H9 (cell line): ENCODE measurements at regions not wholly inside any gene's neighbourhood (a gene's known extent, or its start where the extent isn't known, plus 50 kb on each side); places are given as distances from the start of the nearest gene placed in this dataset.

Experiments used
- DNase-seq: peaks from one replicate; pipeline ENCODE4 v3.0.0-alpha.2; 2017
- H2AFZ ChIP-seq: one replicate; pipeline ENCODE4 v1.6.1; 2013; ENCODE audit warnings: mild to moderate bottlenecking, low read length, control low read depth, moderate library complexity
- H2AK5ac ChIP-seq: 2 replicates; pipeline ENCODE4 v1.6.1; 2013; ENCODE audit warnings: low read length, control low read depth, mixed read lengths; ENCODE audit not compliant: insufficient read length
- H2BK120ac ChIP-seq: one replicate; pipeline ENCODE4 v1.6.1; 2013; ENCODE audit warnings: low read depth, mild to moderate bottlenecking, low read length, control low read depth, inconsistent platforms; ENCODE audit not compliant: poor library complexity, severe bottlenecking
- H2BK12ac ChIP-seq: 2 replicates; pipeline ENCODE4 v1.6.1; 2013; ENCODE audit warnings: low read length, control low read depth, mixed read lengths, low read depth; ENCODE audit not compliant: insufficient read length
- H2BK15ac ChIP-seq: 2 replicates; pipeline ENCODE4 v1.6.1; 2013; ENCODE audit warnings: low read depth, low read length, control low read depth
- H2BK20ac ChIP-seq: one replicate; pipeline ENCODE4 v1.6.1; 2013; ENCODE audit warnings: low read depth, mild to moderate bottlenecking, low read length, control low read depth, inconsistent platforms; ENCODE audit not compliant: poor library complexity, severe bottlenecking
- H2BK5ac ChIP-seq: 2 replicates; pipeline ENCODE4 v1.6.1; 2013; ENCODE audit warnings: low read length, control low read depth, mixed read lengths; ENCODE audit not compliant: insufficient read length
- H3K14ac ChIP-seq: 2 replicates; pipeline ENCODE4 v1.6.1; 2013; ENCODE audit warnings: low read length, control low read depth; ENCODE audit not compliant: insufficient read depth
- H3K18ac ChIP-seq: 2 replicates; pipeline ENCODE4 v1.6.1; 2013; ENCODE audit warnings: low read depth, mild to moderate bottlenecking, mixed read lengths, low read length, control low read depth; ENCODE audit not compliant: insufficient read length
- H3K23ac ChIP-seq: 2 replicates; pipeline ENCODE4 v1.6.1; 2013; ENCODE audit warnings: low read length, control low read depth, mixed read lengths, low read depth; ENCODE audit not compliant: insufficient read length
- H3K23me2 ChIP-seq: 2 replicates; pipeline ENCODE4 v1.6.1; 2013; ENCODE audit warnings: low read depth, mild to moderate bottlenecking, mixed read lengths, low read length, control low read depth; ENCODE audit not compliant: insufficient read length, poor library complexity, severe bottlenecking
- H3K27ac ChIP-seq: 2 replicates; pipeline ENCODE4 v1.5.1; 2013; ENCODE audit warnings: low read length, control low read depth, mixed read lengths, low read depth; ENCODE audit not compliant: insufficient read length
- H3K27me3 ChIP-seq: 2 replicates; pipeline ENCODE4 v1.6.1; 2013; ENCODE audit warnings: low read length, control low read depth, inconsistent platforms; ENCODE audit not compliant: insufficient read depth
- H3K4ac ChIP-seq: 2 replicates; pipeline ENCODE4 v1.6.1; 2013; ENCODE audit warnings: low read depth, mild to moderate bottlenecking, control low read depth, inconsistent platforms, low read length, moderate library complexity
- H3K4me1 ChIP-seq: 2 replicates; pipeline ENCODE4 v1.6.1; 2013; ENCODE audit warnings: low read length, control low read depth, inconsistent platforms; ENCODE audit not compliant: insufficient read depth
- H3K4me2 ChIP-seq: 2 replicates; pipeline ENCODE4 v1.6.1; 2013; ENCODE audit warnings: low read length, control low read depth, mixed read lengths; ENCODE audit not compliant: insufficient read length, insufficient read depth
- H3K56ac ChIP-seq: 2 replicates; pipeline ENCODE4 v1.6.1; 2013; ENCODE audit warnings: low read depth, mild to moderate bottlenecking, mixed read lengths, low read length, control low read depth; ENCODE audit not compliant: insufficient read length
- H3K79me1 ChIP-seq: 2 replicates; pipeline ENCODE4 v1.6.1; 2013; ENCODE audit warnings: low read depth, mild to moderate bottlenecking, moderate library complexity, low read length, control low read depth, inconsistent platforms; ENCODE audit not compliant: insufficient read depth, poor library complexity, severe bottlenecking
- H3K79me2 ChIP-seq: 2 replicates; pipeline ENCODE4 v1.6.1; 2013; ENCODE audit warnings: low read length, control low read depth, inconsistent platforms; ENCODE audit not compliant: insufficient read depth
- H3K9ac ChIP-seq: 2 replicates; pipeline ENCODE4 v1.6.1; 2013; ENCODE audit warnings: low read length, control low read depth, mixed read lengths; ENCODE audit not compliant: insufficient read length; ENCODE audit errors: extremely low read depth
- H3K9me3 ChIP-seq: one replicate; pipeline ENCODE4 v1.6.1; 2013; ENCODE audit warnings: low read depth, low read length, inconsistent platforms; ENCODE audit not compliant: control insufficient read depth
- H3T11ph ChIP-seq: one replicate; pipeline ENCODE4 v1.6.1; 2013; ENCODE audit warnings: mild to moderate bottlenecking, low read length, control low read depth, inconsistent platforms
- H4K20me1 ChIP-seq: one replicate; pipeline ENCODE4 v1.6.1; 2013; ENCODE audit not compliant: control insufficient read depth, insufficient read length, insufficient read depth
- H4K5ac ChIP-seq: 2 replicates; pipeline ENCODE4 v1.6.1; 2013; ENCODE audit warnings: low read depth, mild to moderate bottlenecking, mixed read lengths, low read length, control low read depth; ENCODE audit not compliant: insufficient read length
- H4K8ac ChIP-seq: replicated peaks from 2 replicates; pipeline ENCODE4 v1.6.1; 2013; ENCODE audit warnings: low read length, control low read depth, mixed read lengths, low read depth; ENCODE audit not compliant: insufficient read length
- H4K91ac ChIP-seq: 2 replicates; pipeline ENCODE4 v1.6.1; 2013; ENCODE audit warnings: low read depth, mild to moderate bottlenecking, moderate library complexity, mixed read lengths, low read length, control low read depth; ENCODE audit not compliant: insufficient read length
- H3K27ac Mint-ChIP-seq, 3 experiments: 2 replicates in 2 of 3; 3 replicates in 1 of 3; pipeline ENCODE4 v1.8.0; 2020 to 2021; ENCODE audit warnings: mixed read lengths in 3 of 3, mild to moderate bottlenecking in 1 of 3, moderate library complexity in 1 of 3
- H3K27me3 Mint-ChIP-seq: 2 replicates; pipeline ENCODE4 v1.8.0; 2021; ENCODE audit warnings: low read depth, mild to moderate bottlenecking, moderate library complexity, mixed read lengths
- H3K36me3 Mint-ChIP-seq, 3 experiments: 2 replicates in 2 of 3; 3 replicates in 1 of 3; pipeline ENCODE4 v1.8.0; 2020 to 2021; ENCODE audit warnings: low read depth in 3 of 3, mixed read lengths in 3 of 3; ENCODE audit not compliant: insufficient read depth in 1 of 3
- H3K4me1 Mint-ChIP-seq, 2 experiments: 2 replicates each; pipeline ENCODE4 v1.8.0; 2020; ENCODE audit warnings: mixed read lengths in 2 of 2
- H3K4me3 Mint-ChIP-seq, 2 experiments: 2 replicates in 1 of 2; 3 replicates in 1 of 2; pipeline ENCODE4 v1.8.0; 2020 to 2021; ENCODE audit warnings: mild to moderate bottlenecking in 2 of 2, mixed read lengths in 2 of 2, moderate library complexity in 1 of 2
- H3K9me3 Mint-ChIP-seq, 2 experiments: 2 replicates in 1 of 2; 3 replicates in 1 of 2; pipeline ENCODE4 v1.8.0; 2020; ENCODE audit warnings: mild to moderate bottlenecking in 2 of 2, mixed read lengths in 2 of 2, moderate library complexity in 1 of 2
- WGBS: extraction: QIAGEN DNeasy Blood & Tissue Kit; methylation state at CpG from one replicate; pipeline ENCODE4 v1.1.7; 2013; ENCODE audit warnings: missing lambda C conversion rate, low lambda C conversion rate, mixed read lengths; ENCODE audit not compliant: insufficient read length; ENCODE audit errors: extremely low coverage; 5-methylcytosine and 5-hydroxymethylcytosine counted together
- TF ChIP-seq, protein P1 (sequence below): fragments of 200-600 bp; sonication (generic); conservative IDR thresholded peaks from 3 replicates; pipeline ENCODE4 v1.8.0; 2021; ENCODE audit warnings: antibody characterized with exemption, mild to moderate bottlenecking

DNA sequence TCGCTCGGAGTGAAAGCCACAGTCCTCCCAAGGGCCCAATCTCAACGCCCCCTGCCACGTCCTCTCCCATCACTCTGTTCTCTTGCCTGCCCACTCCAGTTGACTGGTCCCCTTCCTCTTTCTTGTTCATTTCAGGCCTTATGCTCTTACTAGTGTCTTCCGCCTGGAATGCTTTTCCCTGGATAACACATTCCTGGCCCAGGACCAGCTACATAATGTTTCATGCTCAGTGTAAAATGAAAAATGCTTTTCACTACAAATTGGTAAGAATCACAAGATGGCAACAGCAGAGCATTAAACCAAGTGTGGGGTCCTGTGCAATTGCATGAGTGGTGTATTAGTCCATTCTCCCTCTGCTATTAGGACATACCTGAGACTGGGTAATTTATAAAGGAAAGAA lies 417.2 kb upstream of the KLHL29 start:
- H3K4me2 ChIP-seq: no peak overlapping the region
- peak overlapping the region; percentile 45 for H2BK20ac ChIP-seq
- H3K4me1 ChIP-seq: peaks cover 5% of the 10 kb centered on the region; the same call in 1 of the 2 replicates
- peaks cover 13 to 40% (median 23%) of the 10 kb centered on the region in 3 experiments for H3K36me3 Mint-ChIP-seq
- no peak overlapping the region for H3K23ac ChIP-seq
- H2AK5ac ChIP-seq: no peak overlapping the region
- no CpG with 5 or more reads among the region's 5 CpGs for WGBS
- H3K4me1 Mint-ChIP-seq: peaks cover 36 to 37% of the 10 kb centered on the region in 2 experiments
- H3K27me3 Mint-ChIP-seq: no peaks in the 10 kb centered on the region; the same call in 1 of the 2 replicates
- H4K91ac ChIP-seq: no peak overlapping the region
- H2BK120ac ChIP-seq: no peak overlapping the region
- no peaks in the 10 kb centered on the region for H3K9me3 ChIP-seq
- no peaks in the 10 kb centered on the region for H3K79me1 ChIP-seq
- no peaks in the 10 kb centered on the region for H3K79me2 ChIP-seq
- H2AFZ ChIP-seq: no peak overlapping the region
- no peak overlapping the region for H3K4me3 Mint-ChIP-seq
- no peak overlapping the region for H2BK5ac ChIP-seq
- H2BK15ac ChIP-seq: no peak overlapping the region
- H3K9me3 Mint-ChIP-seq: peaks cover 19 to 31% of the 10 kb centered on the region in 2 experiments
- no peak overlapping the region for H3K4ac ChIP-seq
- no peaks in the 10 kb centered on the region for H4K20me1 ChIP-seq
- H3K56ac ChIP-seq: no peak overlapping the region
- no peak overlapping the region for H3K18ac ChIP-seq
- H3T11ph ChIP-seq: no peak overlapping the region
- H3K27ac Mint-ChIP-seq: no peak overlapping the region; a peak in 1 of 7 replicates
- TF ChIP-seq, protein P1, sequence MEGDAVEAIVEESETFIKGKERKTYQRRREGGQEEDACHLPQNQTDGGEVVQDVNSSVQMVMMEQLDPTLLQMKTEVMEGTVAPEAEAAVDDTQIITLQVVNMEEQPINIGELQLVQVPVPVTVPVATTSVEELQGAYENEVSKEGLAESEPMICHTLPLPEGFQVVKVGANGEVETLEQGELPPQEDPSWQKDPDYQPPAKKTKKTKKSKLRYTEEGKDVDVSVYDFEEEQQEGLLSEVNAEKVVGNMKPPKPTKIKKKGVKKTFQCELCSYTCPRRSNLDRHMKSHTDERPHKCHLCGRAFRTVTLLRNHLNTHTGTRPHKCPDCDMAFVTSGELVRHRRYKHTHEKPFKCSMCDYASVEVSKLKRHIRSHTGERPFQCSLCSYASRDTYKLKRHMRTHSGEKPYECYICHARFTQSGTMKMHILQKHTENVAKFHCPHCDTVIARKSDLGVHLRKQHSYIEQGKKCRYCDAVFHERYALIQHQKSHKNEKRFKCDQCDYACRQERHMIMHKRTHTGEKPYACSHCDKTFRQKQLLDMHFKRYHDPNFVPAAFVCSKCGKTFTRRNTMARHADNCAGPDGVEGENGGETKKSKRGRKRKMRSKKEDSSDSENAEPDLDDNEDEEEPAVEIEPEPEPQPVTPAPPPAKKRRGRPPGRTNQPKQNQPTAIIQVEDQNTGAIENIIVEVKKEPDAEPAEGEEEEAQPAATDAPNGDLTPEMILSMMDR: no peak
- no peak overlapping the region for H4K5ac ChIP-seq
- H3K14ac ChIP-seq: no peak overlapping the region
- H3K9ac ChIP-seq: no peak overlapping the region
- no peak overlapping the region for H3K27ac ChIP-seq
- peaks cover 3% of the 10 kb centered on the region for H3K23me2 ChIP-seq
- no peak for DNase-seq
- H4K8ac ChIP-seq: no peak overlapping the region
- no peak overlapping the region for H2BK12ac ChIP-seq
- no peaks in the 10 kb centered on the region for H3K27me3 ChIP-seq
